ENCODE measurements at regions not wholly inside any gene's neighbourhood (a gene's known extent, or its start where the extent isn't known, plus 50 kb on each side); places are given as distances from the start of the nearest gene placed in this dataset.

DNA sequence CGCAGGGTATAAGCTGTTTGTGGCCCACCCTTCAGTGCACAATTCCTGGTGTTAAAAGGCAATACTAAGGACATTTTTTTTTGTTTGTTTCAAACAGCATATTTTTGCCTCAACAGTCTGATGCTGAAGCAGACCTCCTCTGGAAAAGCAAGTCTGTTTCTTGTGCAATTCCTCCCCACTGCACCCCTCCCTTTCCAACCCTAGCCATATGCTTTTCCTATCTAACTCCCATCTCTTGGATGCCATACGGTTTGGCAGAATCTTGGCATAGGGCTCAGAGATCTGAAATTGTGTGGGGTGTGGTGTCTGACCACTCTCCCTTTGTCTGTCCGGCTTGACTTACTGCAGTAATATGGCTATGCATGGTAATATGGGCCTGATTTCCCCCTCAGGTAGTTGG is 161.6 kb downstream of the TMEM38B start:
- ATAC-seq = no peak
- no peak overlapping the region for H3K27ac ChIP-seq
- H3K36me3 ChIP-seq = no peaks in the 10 kb centered on the region
- 70 to 80% methylated on average over 2 to 3 of the region's 3 CpGs for WGBS, 2 donors (ENCODE audit: low coverage in 1 of 2)
- H3K4me3 ChIP-seq = no peak overlapping the region
- TF ChIP-seq EP300 (IDR thresholded peaks at IDR 0.05) (no peak), POLR2A (IDR thresholded peaks at IDR 0.05) (no peak), POLR2AphosphoS5 (IDR thresholded peaks at IDR 0.05) (no peak)
- TF ChIP-seq, protein P1, sequence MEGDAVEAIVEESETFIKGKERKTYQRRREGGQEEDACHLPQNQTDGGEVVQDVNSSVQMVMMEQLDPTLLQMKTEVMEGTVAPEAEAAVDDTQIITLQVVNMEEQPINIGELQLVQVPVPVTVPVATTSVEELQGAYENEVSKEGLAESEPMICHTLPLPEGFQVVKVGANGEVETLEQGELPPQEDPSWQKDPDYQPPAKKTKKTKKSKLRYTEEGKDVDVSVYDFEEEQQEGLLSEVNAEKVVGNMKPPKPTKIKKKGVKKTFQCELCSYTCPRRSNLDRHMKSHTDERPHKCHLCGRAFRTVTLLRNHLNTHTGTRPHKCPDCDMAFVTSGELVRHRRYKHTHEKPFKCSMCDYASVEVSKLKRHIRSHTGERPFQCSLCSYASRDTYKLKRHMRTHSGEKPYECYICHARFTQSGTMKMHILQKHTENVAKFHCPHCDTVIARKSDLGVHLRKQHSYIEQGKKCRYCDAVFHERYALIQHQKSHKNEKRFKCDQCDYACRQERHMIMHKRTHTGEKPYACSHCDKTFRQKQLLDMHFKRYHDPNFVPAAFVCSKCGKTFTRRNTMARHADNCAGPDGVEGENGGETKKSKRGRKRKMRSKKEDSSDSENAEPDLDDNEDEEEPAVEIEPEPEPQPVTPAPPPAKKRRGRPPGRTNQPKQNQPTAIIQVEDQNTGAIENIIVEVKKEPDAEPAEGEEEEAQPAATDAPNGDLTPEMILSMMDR (IDR thresholded peaks at IDR 0.05) = no peak
- H3K9me3 ChIP-seq = no peaks in the 10 kb centered on the region
- no peaks in the 10 kb centered on the region for H3K4me1 ChIP-seq
- no peaks in the 10 kb centered on the region for H3K27me3 ChIP-seq

DNA sequence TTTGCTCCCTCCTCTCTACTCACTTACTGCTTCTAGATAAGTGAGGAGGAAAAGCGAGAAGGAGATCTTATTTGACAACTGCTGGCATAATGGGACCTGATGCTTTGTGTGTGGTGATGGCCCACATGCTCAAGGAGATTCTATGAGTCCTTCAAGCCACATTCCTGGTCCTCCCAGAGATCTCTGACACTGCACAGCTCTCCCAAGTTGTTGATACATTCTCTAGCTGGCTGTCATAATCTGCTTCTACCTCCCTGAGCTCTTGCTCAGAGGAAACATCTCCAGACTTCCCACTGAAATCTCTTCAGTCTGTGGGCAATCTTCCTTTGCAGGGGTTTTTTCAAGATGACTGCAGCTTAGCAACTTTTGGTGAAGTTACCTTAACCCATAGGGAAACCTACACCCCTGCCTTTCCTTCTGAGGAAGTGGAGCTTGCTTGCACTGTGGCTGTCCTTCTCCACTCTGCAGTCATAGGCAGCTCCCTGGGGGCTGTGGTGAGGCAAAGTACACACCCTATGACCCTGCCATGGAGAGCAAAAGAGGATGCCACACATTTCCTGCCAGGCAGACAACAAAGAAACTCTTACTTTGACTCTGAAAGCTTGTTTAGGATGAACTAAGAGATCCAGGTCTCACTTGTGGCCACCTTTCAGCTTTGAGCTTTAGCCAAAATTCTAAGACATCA is 163.8 kb downstream of the TMEM38B start:
- H3K4me1 ChIP-seq = no peaks in the 10 kb centered on the region
- no peak overlapping the region for H3K27ac ChIP-seq
- H3K27me3 ChIP-seq = no peaks in the 10 kb centered on the region
- no peaks in the 10 kb centered on the region for H3K36me3 ChIP-seq
- no peak for ATAC-seq
- no CpG with 5 or more reads among the region's 1 CpG for WGBS, 2 donors (ENCODE audit: low coverage in 1 of 2)
- H3K9me3 ChIP-seq = no peaks in the 10 kb centered on the region
- TF ChIP-seq EP300 (IDR thresholded peaks at IDR 0.05) (no peak), POLR2AphosphoS5 (IDR thresholded peaks at IDR 0.05) (no peak), POLR2A (IDR thresholded peaks at IDR 0.05) (no peak)
- TF ChIP-seq, protein P1 (IDR thresholded peaks at IDR 0.05) = no peak
- H3K4me3 ChIP-seq = no peak overlapping the region

DNA sequence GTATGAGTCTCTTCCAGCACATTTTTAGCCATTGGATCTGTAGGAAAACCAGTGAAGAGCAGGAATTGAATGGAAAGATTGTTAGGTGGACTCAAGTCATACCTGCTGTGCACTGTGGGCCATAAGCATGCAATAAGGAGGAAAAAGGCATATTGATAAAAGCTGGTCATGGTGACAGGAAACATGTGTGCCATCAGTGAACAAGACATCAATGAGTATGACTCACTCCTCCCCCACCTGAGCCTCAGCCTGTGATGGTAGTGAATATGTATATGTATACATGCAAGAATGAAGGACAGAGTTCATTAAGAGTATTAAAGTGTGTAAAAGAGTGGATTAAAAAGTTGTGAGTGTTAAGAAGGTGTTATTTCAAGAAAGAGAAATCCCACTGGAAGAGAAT is 164.5 kb downstream of the TMEM38B start:
- no peak overlapping the region for H3K27ac ChIP-seq
- no peaks in the 10 kb centered on the region for H3K4me1 ChIP-seq
- no peaks in the 10 kb centered on the region for H3K9me3 ChIP-seq
- no peaks in the 10 kb centered on the region for H3K36me3 ChIP-seq
- TF ChIP-seq POLR2A (IDR thresholded peaks at IDR 0.05) (no peak), POLR2AphosphoS5 (IDR thresholded peaks at IDR 0.05) (no peak)
- no peak overlapping the region for H3K4me3 ChIP-seq
- no peak for ATAC-seq
- H3K27me3 ChIP-seq = no peaks in the 10 kb centered on the region

DNA sequence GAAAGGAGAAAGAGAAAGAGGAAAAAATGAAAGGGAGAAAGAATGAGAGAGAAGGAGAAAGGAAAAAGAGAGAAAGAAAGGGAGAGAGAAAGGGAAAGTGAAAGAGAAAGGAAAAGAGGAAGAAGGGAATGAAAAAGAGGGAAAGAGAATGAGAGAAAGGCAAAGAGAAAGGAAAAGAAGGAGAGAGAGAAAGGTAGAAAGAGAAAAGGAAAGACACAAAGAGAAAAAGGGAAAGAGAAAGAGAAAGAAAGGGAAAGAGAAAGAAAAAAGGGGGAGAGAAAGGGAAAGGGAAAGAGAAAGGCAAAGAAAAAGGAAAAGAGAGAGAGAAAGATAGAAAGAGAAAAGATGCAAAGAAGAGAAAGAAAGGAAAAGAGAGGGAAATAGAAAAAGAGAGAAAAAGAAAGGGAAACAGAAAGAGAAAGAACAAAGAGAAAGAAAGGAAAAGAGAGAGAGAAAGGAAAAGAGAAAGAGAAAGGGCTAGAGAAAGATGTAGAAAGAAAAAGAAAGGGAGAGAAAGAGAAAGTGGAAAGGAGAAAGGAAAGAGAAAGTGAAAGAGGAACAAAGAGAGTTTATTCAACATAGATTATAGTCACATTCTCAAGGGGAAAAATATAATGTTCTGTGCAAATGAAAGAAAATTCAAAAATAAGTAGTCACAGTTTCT is 165.2 kb downstream of the TMEM38B start:
- no peak overlapping the region for H3K4me3 ChIP-seq
- H3K9me3 ChIP-seq = no peaks in the 10 kb centered on the region
- no peaks in the 10 kb centered on the region for H3K4me1 ChIP-seq
- no peak overlapping the region for H3K27ac ChIP-seq
- TF ChIP-seq, protein P1 (IDR thresholded peaks at IDR 0.05) = no peak
- TF ChIP-seq POLR2AphosphoS5 (IDR thresholded peaks at IDR 0.05) (no peak), POLR2A (IDR thresholded peaks at IDR 0.05) (no peak), EP300 (IDR thresholded peaks at IDR 0.05) (no peak)
- ATAC-seq = no peak
- no peaks in the 10 kb centered on the region for H3K27me3 ChIP-seq
- no peaks in the 10 kb centered on the region for H3K36me3 ChIP-seq

DNA sequence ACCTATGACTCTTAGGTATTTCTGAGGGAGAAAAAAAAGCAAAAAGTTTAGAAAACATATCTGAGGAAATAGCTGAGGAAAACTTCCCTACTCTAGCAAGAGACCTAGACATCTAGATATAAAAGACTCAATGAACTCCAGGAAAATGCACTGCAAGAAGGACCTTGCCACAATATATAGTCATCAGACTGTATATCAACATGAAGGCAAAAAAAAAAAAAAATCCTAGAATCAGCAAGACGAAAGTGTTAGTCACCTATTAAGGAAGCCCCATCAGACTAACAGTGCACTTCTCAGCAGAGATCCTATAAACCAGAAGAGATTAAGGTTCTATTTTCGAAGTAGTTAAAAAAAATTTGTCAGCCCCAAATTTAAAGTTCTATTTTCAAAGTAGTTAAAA is 166.2 kb downstream of the TMEM38B start:
- no peaks in the 10 kb centered on the region for H3K9me3 ChIP-seq
- no peaks in the 10 kb centered on the region for H3K4me1 ChIP-seq
- no peaks in the 10 kb centered on the region for H3K27me3 ChIP-seq
- H3K36me3 ChIP-seq = no peaks in the 10 kb centered on the region
- no peak overlapping the region for H3K4me3 ChIP-seq
- no peak for TF ChIP-seq POLR2A (IDR thresholded peaks at IDR 0.05)
- no peak for TF ChIP-seq EP300 (IDR thresholded peaks at IDR 0.05)
- no peak for TF ChIP-seq POLR2AphosphoS5 (IDR thresholded peaks at IDR 0.05)
- WGBS, 2 donors (ENCODE audit: low coverage in 1 of 2) = 65 to 90% methylated on average over 2 of the region's 2 CpGs
- no peak overlapping the region for H3K27ac ChIP-seq
- ATAC-seq = no peak

DNA sequence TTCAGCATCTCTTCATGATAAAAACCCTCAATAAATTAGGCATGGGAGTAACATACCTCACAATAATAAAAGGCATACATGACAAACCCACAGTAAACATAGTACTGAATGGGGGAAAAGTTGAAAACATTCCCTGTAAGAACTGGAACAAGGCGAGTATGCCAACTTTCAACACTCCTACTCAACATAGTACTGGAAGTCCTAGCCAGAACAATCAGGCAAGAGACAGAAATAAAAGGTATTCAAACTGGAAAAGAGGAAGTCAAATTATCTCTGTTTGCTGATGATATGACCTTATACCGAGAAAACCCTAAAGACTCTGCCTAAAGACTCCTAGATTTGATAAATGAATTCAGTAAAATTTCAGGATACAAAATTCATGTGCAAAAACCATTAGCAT is 167.6 kb downstream of the TMEM38B start:
- WGBS, 2 donors (ENCODE audit: low coverage in 1 of 2) = 56 to 78% methylated on average over 1 to 2 of the region's 2 CpGs
- Histone ChIP-seq H3K27me3 (no peaks in the 10 kb centered on the region), H3K9me3 (no peaks in the 10 kb centered on the region), H3K27ac (no peak overlapping the region), H3K4me3 (no peak overlapping the region), H3K36me3 (no peaks in the 10 kb centered on the region), H3K4me1 (no peaks in the 10 kb centered on the region)
- no peak for ATAC-seq
- TF ChIP-seq POLR2A (IDR thresholded peaks at IDR 0.05) = no peak
- TF ChIP-seq EP300 (IDR thresholded peaks at IDR 0.05) = no peak
- TF ChIP-seq, protein P1 (IDR thresholded peaks at IDR 0.05) = no peak
- no peak for TF ChIP-seq POLR2AphosphoS5 (IDR thresholded peaks at IDR 0.05)
